ENCODE measurements at regions not wholly inside any gene's neighbourhood (a gene's known extent, or its start where the extent isn't known, plus 50 kb on each side); places are given as distances from the start of the nearest gene placed in this dataset.

- Histone ChIP-seq H3K56ac (ENCODE audit: extremely low read depth, insufficient read depth, low read length) (no peak overlapping the region), H3K23ac (ENCODE audit: low read depth, low read length) (no peak overlapping the region), H2BK5ac (ENCODE audit: low read depth, low read length, poor library complexity, severe bottlenecking) (no peak overlapping the region), H4K8ac (ENCODE audit: low read depth in 2 of 2, low read length in 2 of 2) (no peak overlapping the region), H3K9me3 (ENCODE audit: control insufficient read depth, insufficient read depth, low read length) (peaks cover 30% of the 10 kb centered on the region), H2BK20ac (ENCODE audit: low read depth, low read length) (no peak overlapping the region), H3K4me2 (ENCODE audit: low read depth, low read length) (no peak overlapping the region), H2BK15ac (ENCODE audit: low read depth, low read length) (no peak overlapping the region), H2AFZ (replicated peaks; ENCODE audit: low read length, poor library complexity) (no peak overlapping the region), H3K79me1 (ENCODE audit: low read depth in 1 of 2, low read length in 2 of 2) (no peaks in the 10 kb centered on the region), H3K4ac (ENCODE audit: low read depth, low read length) (no peak overlapping the region), H3K18ac (ENCODE audit: low read depth, low read length) (no peak overlapping the region), H4K91ac (ENCODE audit: insufficient read depth, low read depth, low read length) (no peak overlapping the region), H3K27ac (ENCODE audit: insufficient read depth, low read length) (no peak overlapping the region), H2AK5ac (ENCODE audit: low read depth, low read length) (no peak overlapping the region), H3K9me1 (ENCODE audit: insufficient read depth, low read length) (no peaks in the 10 kb centered on the region), H3K14ac (replicated peaks; ENCODE audit: low read depth, low read length) (no peak overlapping the region), H4K5ac (ENCODE audit: low read depth, low read length) (no peak overlapping the region), H2BK120ac (ENCODE audit: low read depth, low read length) (no peak overlapping the region), H4K20me1 (ENCODE audit: insufficient read depth, low read length) (no peaks in the 10 kb centered on the region), H3K4me1 (ENCODE audit: control insufficient read depth, insufficient read depth, low read length) (no peaks in the 10 kb centered on the region), H3K36me3 (ENCODE audit: control insufficient read depth, insufficient read depth, low read length) (no peaks in the 10 kb centered on the region), H3K9ac (ENCODE audit: low read depth, low read length) (no peak overlapping the region), H3K27me3 (ENCODE audit: control insufficient read depth, insufficient read depth, low read length) (no peaks in the 10 kb centered on the region), H2AK9ac (replicated peaks; ENCODE audit: low read depth, low read length, poor library complexity) (no peak overlapping the region), H3K4me3 (ENCODE audit: insufficient read depth, low read depth, low read length) (no peak overlapping the region)
- DNase-seq (no peak), ATAC-seq (ENCODE audit: low read depth) (no peak)
- in situ Hi-C loops (cut with MboI; ENCODE audit: low sequenced_read_pairs), result no loop called here
- BruUV-seq (replicated peaks), result no TSS peak
- intact Hi-C loops (cut with micrococcal nuclease), result no loop called here
- dilution Hi-C loops (cut with HindIII; ENCODE audit: low sequenced_read_pairs, unreplicated experiment), result no loop called here
- ChIA-PET CTCF (no interaction called here), POLR2A (ENCODE audit: unreplicated experiment) (no interaction called here)
- WGBS, 2 experiments (ENCODE audit: extremely low coverage in 2 of 2, insufficient read length in 1 of 2), result 16% methylated on average over 5 of the region's 20 CpGs; no CpG with 5 or more reads in 1 of the 2 experiments
- TF ChIP-seq MXI1 (IDR thresholded peaks at IDR 0.05; ENCODE audit: borderline replicate concordance, low read depth, low read length) (no peak), POLR2A (IDR thresholded peaks at IDR 0.05; ENCODE audit: low read depth, low read length) (no peak), RFX5 (IDR thresholded peaks at IDR 0.05; ENCODE audit: low read depth, low read length) (no peak), SMC3 (IDR thresholded peaks at IDR 0.05; ENCODE audit: low read depth, low read length) (no peak), USF2 (IDR thresholded peaks at IDR 0.05; ENCODE audit: low read depth, low read length) (no peak), MAFK (IDR thresholded peaks at IDR 0.05; ENCODE audit: low read depth, low read length) (no peak), FOS (IDR thresholded peaks at IDR 0.05; ENCODE audit: low read depth, low read length) (no peak), MAZ (IDR thresholded peaks at IDR 0.05; ENCODE audit: borderline replicate concordance, low read depth, low read length) (no peak), RCOR1 (IDR thresholded peaks at IDR 0.05; ENCODE audit: insufficient replicate concordance, low read length) (no peak), CTCF (conservative IDR thresholded peaks at IDR 0.05; ENCODE audit: low read depth, low read length) (no peak), ELK1 (IDR thresholded peaks at IDR 0.05; ENCODE audit: borderline replicate concordance, low read depth, low read length) (no peak), RAD21 (IDR thresholded peaks at IDR 0.05; ENCODE audit: low read length) (no peak), NFE2L2 (IDR thresholded peaks at IDR 0.05; ENCODE audit: low read depth, low read length) (no peak), CHD1 (IDR thresholded peaks at IDR 0.05; ENCODE audit: low read depth, low read length) (no peak), BHLHE40 (IDR thresholded peaks at IDR 0.05; ENCODE audit: low read depth, low read length) (no peak)
Observed at GRCh38 chr9:135328485-135329417, 150.8 kb upstream of the PPP1R26 start.

All from IMR-90 (cell line).